ENCODE measurements at regions not wholly inside any gene's neighbourhood (a gene's known extent, or its start where the extent isn't known, plus 50 kb on each side); places are given as distances from the start of the nearest gene placed in this dataset.
"Not testable (repeated sequence)": the region's sequence is repeated elsewhere in the genome, so short reads cannot be mapped to it uniquely, and the experiment has no call there.

DNA sequence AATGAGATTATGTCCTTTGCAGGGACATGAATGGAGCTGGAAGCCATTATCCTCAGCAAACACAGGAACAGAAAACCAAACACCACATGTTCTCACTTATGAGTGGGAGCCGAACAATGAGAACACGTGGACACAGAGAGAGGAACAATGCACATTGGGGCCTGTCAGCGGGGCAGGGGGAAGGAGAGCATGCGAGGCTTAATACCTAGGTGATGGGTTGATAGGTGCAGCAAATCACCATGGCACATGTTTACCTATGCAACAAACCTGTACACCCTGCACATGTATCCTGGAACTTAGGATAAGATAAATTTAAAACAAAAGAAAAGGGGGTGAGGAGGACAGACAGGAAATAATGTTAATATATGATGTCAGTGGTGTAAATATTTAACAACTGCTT is 53.0 kb upstream of the PELI2 start:
- TF ChIP-seq ZFX (IDR thresholded peaks at IDR 0.05): not testable (repeated sequence)
- TF ChIP-seq, protein P1, sequence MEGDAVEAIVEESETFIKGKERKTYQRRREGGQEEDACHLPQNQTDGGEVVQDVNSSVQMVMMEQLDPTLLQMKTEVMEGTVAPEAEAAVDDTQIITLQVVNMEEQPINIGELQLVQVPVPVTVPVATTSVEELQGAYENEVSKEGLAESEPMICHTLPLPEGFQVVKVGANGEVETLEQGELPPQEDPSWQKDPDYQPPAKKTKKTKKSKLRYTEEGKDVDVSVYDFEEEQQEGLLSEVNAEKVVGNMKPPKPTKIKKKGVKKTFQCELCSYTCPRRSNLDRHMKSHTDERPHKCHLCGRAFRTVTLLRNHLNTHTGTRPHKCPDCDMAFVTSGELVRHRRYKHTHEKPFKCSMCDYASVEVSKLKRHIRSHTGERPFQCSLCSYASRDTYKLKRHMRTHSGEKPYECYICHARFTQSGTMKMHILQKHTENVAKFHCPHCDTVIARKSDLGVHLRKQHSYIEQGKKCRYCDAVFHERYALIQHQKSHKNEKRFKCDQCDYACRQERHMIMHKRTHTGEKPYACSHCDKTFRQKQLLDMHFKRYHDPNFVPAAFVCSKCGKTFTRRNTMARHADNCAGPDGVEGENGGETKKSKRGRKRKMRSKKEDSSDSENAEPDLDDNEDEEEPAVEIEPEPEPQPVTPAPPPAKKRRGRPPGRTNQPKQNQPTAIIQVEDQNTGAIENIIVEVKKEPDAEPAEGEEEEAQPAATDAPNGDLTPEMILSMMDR (conservative IDR thresholded peaks at IDR 0.05): not testable (repeated sequence)
